ENCODE measurements at regions not wholly inside any gene's neighbourhood (a gene's known extent, or its start where the extent isn't known, plus 50 kb on each side); places are given as distances from the start of the nearest gene placed in this dataset.

DNA sequence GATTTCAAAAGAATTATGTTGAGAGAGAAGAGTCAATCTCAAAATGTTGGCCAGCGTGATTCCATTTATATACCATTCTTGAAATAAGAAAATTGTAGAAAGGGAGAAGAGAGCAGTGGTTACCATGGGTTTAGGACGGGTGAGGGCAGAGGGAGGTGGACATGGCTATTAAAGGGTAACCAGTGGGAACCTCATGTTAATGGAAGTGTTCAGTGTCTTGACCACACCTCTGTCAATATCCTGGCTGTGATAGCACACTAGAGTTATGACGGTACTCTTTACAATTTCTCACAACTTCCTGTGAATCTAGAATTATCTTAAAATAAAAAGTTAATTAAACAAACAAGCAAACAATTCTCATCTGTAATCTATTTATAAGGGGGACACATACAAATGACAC lies 821.2 kb downstream of the VRK1 start:
- Mint-ChIP-seq H3K36me3 (peaks cover 18% of the 10 kb centered on the region), H3K9me3 (peaks cover 21% of the 10 kb centered on the region), H3K27me3 (ENCODE audit: low read depth) (no peaks in the 10 kb centered on the region), H3K27ac (no peak overlapping the region), H3K4me1 (peaks cover 25% of the 10 kb centered on the region), H3K4me3 (no peak overlapping the region)
- no peak for TF ChIP-seq JUN (CRISPR knock-in tag; IDR thresholded peaks at IDR 0.05)
- DNase-seq (ENCODE audit: low spot score) = no peak
- ChIA-PET CTCF (no interaction called here), POLR2A (no interaction called here)
- no peak for ATAC-seq

DNA sequence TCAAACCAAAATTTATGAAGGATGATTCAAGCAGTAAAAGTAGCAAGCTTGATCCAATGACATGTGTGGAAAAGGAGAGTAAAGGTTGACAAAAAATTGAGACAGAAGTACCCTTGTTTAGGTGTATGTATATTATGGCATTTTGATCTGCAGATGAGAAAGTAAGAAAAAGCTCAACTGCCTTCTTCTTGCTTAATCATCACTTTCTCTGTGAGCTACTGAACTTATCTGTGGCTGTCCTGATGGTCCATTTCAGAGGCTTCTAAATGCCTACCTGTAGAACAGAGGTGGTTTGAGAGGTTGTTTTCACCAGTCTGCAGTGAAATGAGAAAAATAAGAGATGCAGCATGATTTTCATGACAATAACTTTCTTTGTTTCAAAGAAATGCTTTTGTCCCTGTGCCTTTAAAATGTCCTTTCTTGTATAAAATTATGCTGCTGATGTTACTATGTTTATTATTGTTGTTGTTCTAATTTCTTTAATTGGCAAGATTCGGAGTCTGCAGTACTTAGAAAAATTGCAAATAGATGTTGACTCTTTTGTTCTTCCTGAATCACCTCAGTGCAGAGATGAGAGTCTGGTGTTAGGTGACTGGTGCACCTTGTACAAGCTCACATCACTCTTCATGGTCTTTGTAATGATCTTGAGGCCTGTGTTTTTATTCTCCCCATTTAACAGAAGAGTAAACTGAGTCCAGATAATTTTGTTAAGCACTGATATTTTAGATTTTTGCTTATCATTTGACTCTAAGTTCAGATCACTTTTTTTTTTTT lies 821.9 kb downstream of the VRK1 start:
- ATAC-seq (no peak), DNase-seq (ENCODE audit: low spot score) (no peak)
- Mint-ChIP-seq H3K27me3 (ENCODE audit: low read depth) (no peaks in the 10 kb centered on the region), H3K36me3 (peaks cover 14% of the 10 kb centered on the region), H3K9me3 (peaks cover 17% of the 10 kb centered on the region), H3K4me1 (peaks cover 25% of the 10 kb centered on the region), H3K4me3 (no peak overlapping the region), H3K27ac (no peak overlapping the region)
- POLR2A ChIA-PET = no interaction called here
- TF ChIP-seq IRF2 (CRISPR knock-in tag; IDR thresholded peaks at IDR 0.05; ENCODE audit: borderline replicate concordance, low read depth) (no peak), MAX (CRISPR knock-in tag; IDR thresholded peaks at IDR 0.05) (no peak), ZNF396 (CRISPR knock-in tag; IDR thresholded peaks at IDR 0.05; ENCODE audit: borderline replicate concordance) (no peak), ZBTB21 (CRISPR knock-in tag; IDR thresholded peaks at IDR 0.05; ENCODE audit: borderline replicate concordance) (no peak), PRRX2 (CRISPR knock-in tag; IDR thresholded peaks at IDR 0.05) (no peak), E2F1 (CRISPR knock-in tag; IDR thresholded peaks at IDR 0.05) (no peak), ZNF121 (CRISPR knock-in tag; IDR thresholded peaks at IDR 0.05) (no peak)
- TF ChIP-seq, protein P1, sequence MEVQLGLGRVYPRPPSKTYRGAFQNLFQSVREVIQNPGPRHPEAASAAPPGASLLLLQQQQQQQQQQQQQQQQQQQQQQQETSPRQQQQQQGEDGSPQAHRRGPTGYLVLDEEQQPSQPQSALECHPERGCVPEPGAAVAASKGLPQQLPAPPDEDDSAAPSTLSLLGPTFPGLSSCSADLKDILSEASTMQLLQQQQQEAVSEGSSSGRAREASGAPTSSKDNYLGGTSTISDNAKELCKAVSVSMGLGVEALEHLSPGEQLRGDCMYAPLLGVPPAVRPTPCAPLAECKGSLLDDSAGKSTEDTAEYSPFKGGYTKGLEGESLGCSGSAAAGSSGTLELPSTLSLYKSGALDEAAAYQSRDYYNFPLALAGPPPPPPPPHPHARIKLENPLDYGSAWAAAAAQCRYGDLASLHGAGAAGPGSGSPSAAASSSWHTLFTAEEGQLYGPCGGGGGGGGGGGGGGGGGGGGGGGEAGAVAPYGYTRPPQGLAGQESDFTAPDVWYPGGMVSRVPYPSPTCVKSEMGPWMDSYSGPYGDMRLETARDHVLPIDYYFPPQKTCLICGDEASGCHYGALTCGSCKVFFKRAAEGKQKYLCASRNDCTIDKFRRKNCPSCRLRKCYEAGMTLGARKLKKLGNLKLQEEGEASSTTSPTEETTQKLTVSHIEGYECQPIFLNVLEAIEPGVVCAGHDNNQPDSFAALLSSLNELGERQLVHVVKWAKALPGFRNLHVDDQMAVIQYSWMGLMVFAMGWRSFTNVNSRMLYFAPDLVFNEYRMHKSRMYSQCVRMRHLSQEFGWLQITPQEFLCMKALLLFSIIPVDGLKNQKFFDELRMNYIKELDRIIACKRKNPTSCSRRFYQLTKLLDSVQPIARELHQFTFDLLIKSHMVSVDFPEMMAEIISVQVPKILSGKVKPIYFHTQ (CRISPR knock-in tag; IDR thresholded peaks at IDR 0.05) = no peak
- CTCF ChIA-PET = no interaction called here

GRCh38 chr14:97620066-97620465 lies 822.9 kb downstream of the VRK1 start:
- H3K27me3 Mint-ChIP-seq (ENCODE audit: low read depth) = no peaks in the 10 kb centered on the region
- no peak overlapping the region for H3K4me3 Mint-ChIP-seq
- ChIA-PET POLR2A (no interaction called here), CTCF (no interaction called here)
- H3K27ac Mint-ChIP-seq = no peak overlapping the region
- TF ChIP-seq, protein P2, sequence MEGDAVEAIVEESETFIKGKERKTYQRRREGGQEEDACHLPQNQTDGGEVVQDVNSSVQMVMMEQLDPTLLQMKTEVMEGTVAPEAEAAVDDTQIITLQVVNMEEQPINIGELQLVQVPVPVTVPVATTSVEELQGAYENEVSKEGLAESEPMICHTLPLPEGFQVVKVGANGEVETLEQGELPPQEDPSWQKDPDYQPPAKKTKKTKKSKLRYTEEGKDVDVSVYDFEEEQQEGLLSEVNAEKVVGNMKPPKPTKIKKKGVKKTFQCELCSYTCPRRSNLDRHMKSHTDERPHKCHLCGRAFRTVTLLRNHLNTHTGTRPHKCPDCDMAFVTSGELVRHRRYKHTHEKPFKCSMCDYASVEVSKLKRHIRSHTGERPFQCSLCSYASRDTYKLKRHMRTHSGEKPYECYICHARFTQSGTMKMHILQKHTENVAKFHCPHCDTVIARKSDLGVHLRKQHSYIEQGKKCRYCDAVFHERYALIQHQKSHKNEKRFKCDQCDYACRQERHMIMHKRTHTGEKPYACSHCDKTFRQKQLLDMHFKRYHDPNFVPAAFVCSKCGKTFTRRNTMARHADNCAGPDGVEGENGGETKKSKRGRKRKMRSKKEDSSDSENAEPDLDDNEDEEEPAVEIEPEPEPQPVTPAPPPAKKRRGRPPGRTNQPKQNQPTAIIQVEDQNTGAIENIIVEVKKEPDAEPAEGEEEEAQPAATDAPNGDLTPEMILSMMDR (IDR thresholded peaks at IDR 0.05) = no peak
- TF ChIP-seq ZNF121 (CRISPR knock-in tag; IDR thresholded peaks at IDR 0.05) (no peak), E2F1 (CRISPR knock-in tag; IDR thresholded peaks at IDR 0.05) (no peak), HMGA2 (CRISPR knock-in tag; IDR thresholded peaks at IDR 0.05) (no peak), IRF2 (CRISPR knock-in tag; IDR thresholded peaks at IDR 0.05; ENCODE audit: borderline replicate concordance, low read depth) (no peak), ZNF317 (CRISPR knock-in tag; IDR thresholded peaks at IDR 0.05; ENCODE audit: borderline replicate concordance, low read depth) (no peak), SOX15 (CRISPR knock-in tag; IDR thresholded peaks at IDR 0.05) (no peak), HMGXB4 (CRISPR knock-in tag; IDR thresholded peaks at IDR 0.05) (no peak)
- DNase-seq (ENCODE audit: low spot score) (no peak), ATAC-seq (no peak)
- peaks cover 6% of the 10 kb centered on the region for H3K36me3 Mint-ChIP-seq
- peaks cover 9% of the 10 kb centered on the region for H3K9me3 Mint-ChIP-seq
- peaks cover 25% of the 10 kb centered on the region for H3K4me1 Mint-ChIP-seq

All from WTC11 (cell line).